GM23338 (cell line): ENCODE measurements at regions not wholly inside any gene's neighbourhood (a gene's known extent, or its start where the extent isn't known, plus 50 kb on each side); places are given as distances from the start of the nearest gene placed in this dataset.

Experiments used
- ATAC-seq: fragments of 200-7000 bp; cut with Tn5 transposase; 3 replicates; pipeline ENCODE4 v1.9.1; 2020
- DNase-seq: peaks from one replicate; pipeline ENCODE4 v3.0.0-alpha.2; 2015; ENCODE audit warnings: low spot score
- H2AFZ ChIP-seq: fragments of 200-600 bp; sonication (generic); 2 replicates; pipeline ENCODE4 v1.8.0; 2016; ENCODE audit warnings: antibody characterized with exemption, mild to moderate bottlenecking, moderate library complexity
- H3F3A ChIP-seq: fragments of 200-600 bp; sonication (generic); replicated peaks from 2 replicates; pipeline ENCODE4 v1.8.0; 2017; ENCODE audit warnings: antibody characterized with exemption, mixed run types, low read depth
- H3K27ac ChIP-seq: fragments of 200-600 bp; sonication (generic); 2 replicates; pipeline ENCODE4 v1.6.1; 2016; ENCODE audit warnings: low read depth
- H3K27me3 ChIP-seq: fragments of 200-600 bp; sonication (generic); 2 replicates; pipeline ENCODE4 v1.8.0; 2016; ENCODE audit warnings: mild to moderate bottlenecking, mixed run types, moderate library complexity; ENCODE audit not compliant: insufficient read depth
- H3K36me3 ChIP-seq: fragments of 200-600 bp; sonication (generic); 2 replicates; pipeline ENCODE4 v1.8.0; 2016; ENCODE audit warnings: mild to moderate bottlenecking; ENCODE audit not compliant: insufficient read depth
- H3K4me1 ChIP-seq: fragments of 200-600 bp; sonication (generic); 2 replicates; pipeline ENCODE4 v1.8.0; 2016; ENCODE audit warnings: mild to moderate bottlenecking, moderate library complexity; ENCODE audit not compliant: insufficient read depth
- H3K4me2 ChIP-seq: fragments of 200-600 bp; sonication (generic); 2 replicates; pipeline ENCODE4 v1.7.1; 2017; ENCODE audit warnings: mixed run types
- H3K4me3 ChIP-seq: fragments of 200-600 bp; sonication (generic); 2 replicates; pipeline ENCODE4 v1.6.1; 2016; ENCODE audit warnings: mixed run types
- H3K79me2 ChIP-seq: fragments of 200-600 bp; sonication (generic); replicated peaks from 2 replicates; pipeline ENCODE4 v1.8.0; 2017; ENCODE audit warnings: mild to moderate bottlenecking; ENCODE audit not compliant: insufficient read depth
- H3K9me2 ChIP-seq: fragments of 200-600 bp; sonication (generic); 2 replicates; pipeline ENCODE4 v1.8.0; 2017; ENCODE audit not compliant: insufficient read depth
- H4K20me1 ChIP-seq: fragments of 200-600 bp; sonication (generic); replicated peaks from 2 replicates; pipeline ENCODE4 v1.8.0; 2017; ENCODE audit warnings: mild to moderate bottlenecking; ENCODE audit not compliant: insufficient read depth
- H3K27ac Mint-ChIP-seq: 2 replicates; pipeline ENCODE4 v1.8.0; 2020; ENCODE audit warnings: inconsistent platforms, mild to moderate bottlenecking, moderate library complexity, mixed read lengths
- H3K27me3 Mint-ChIP-seq: 3 replicates; pipeline ENCODE4 v1.8.0; 2022; ENCODE audit warnings: low read depth, mild to moderate bottlenecking, moderate library complexity, mixed read lengths, inconsistent platforms; ENCODE audit not compliant: insufficient read depth, poor library complexity
- H3K36me3 Mint-ChIP-seq: 3 replicates; pipeline ENCODE4 v1.8.0; 2021; ENCODE audit warnings: low read depth, mild to moderate bottlenecking, inconsistent platforms, moderate library complexity, mixed read lengths
- H3K4me1 Mint-ChIP-seq: 3 replicates; pipeline ENCODE4 v1.8.0; 2020; ENCODE audit warnings: mild to moderate bottlenecking, inconsistent platforms, mixed read lengths
- H3K4me3 Mint-ChIP-seq: 3 replicates; pipeline ENCODE4 v1.8.0; 2021; ENCODE audit warnings: moderate library complexity, mild to moderate bottlenecking, inconsistent platforms, mixed read lengths
- H3K9me3 Mint-ChIP-seq: 3 replicates; pipeline ENCODE4 v1.8.0; 2020; ENCODE audit warnings: moderate library complexity, mild to moderate bottlenecking, inconsistent platforms, mixed read lengths
- CREB1 ChIP-seq: fragments of 250-450 bp; sonication (Bioruptor Pico); IDR thresholded peaks from 2 replicates; pipeline ENCODE4 v1.5.0; 2020; ENCODE audit warnings: low read depth, mild to moderate bottlenecking, moderate library complexity
- EZH2 ChIP-seq: fragments of 200-600 bp; sonication (generic); IDR thresholded peaks from one replicate; pipeline ENCODE4 v1.8.0; 2017; ENCODE audit warnings: antibody characterized with exemption, mild to moderate bottlenecking, low read depth; ENCODE audit not compliant: unreplicated experiment
- EZH2phosphoT487 ChIP-seq: fragments of 200-600 bp; sonication (generic); IDR thresholded peaks from one replicate; pipeline ENCODE4 v1.8.1; 2018; ENCODE audit warnings: antibody characterized with exemption; ENCODE audit not compliant: unreplicated experiment
- JUNB ChIP-seq: IDR thresholded peaks from one replicate; pipeline ENCODE4 v1.6.1; 2016; ENCODE audit warnings: antibody characterized with exemption; ENCODE audit not compliant: unreplicated experiment
- NANOG ChIP-seq: IDR thresholded peaks from 2 replicates; pipeline ENCODE4 v1.6.1; 2016; ENCODE audit warnings: antibody characterized with exemption, borderline replicate concordance
- POLR2AphosphoS5 ChIP-seq: IDR thresholded peaks from 2 replicates; pipeline ENCODE4 v1.6.1; 2016; ENCODE audit warnings: antibody characterized with exemption, low read depth
- REST ChIP-seq: IDR thresholded peaks from one replicate; pipeline ENCODE4 v1.6.1; 2018; ENCODE audit warnings: antibody characterized with exemption; ENCODE audit not compliant: unreplicated experiment
- STAT1 ChIP-seq: IDR thresholded peaks from one replicate; pipeline ENCODE4 v1.6.1; 2016; ENCODE audit warnings: antibody characterized with exemption; ENCODE audit not compliant: unreplicated experiment
- ZNF114 ChIP-seq: fragments of 250-450 bp; sonication (Bioruptor Pico); IDR thresholded peaks from 2 replicates; pipeline ENCODE4 v1.5.0; 2020; ENCODE audit warnings: mild to moderate bottlenecking, moderate library complexity
- ZNF331 ChIP-seq: fragments of 250-450 bp; sonication (Bioruptor Pico); IDR thresholded peaks from 2 replicates; pipeline ENCODE4 v1.5.0; 2020; ENCODE audit warnings: low read depth, mild to moderate bottlenecking, moderate library complexity
- ZNF462 ChIP-seq: fragments of 250-450 bp; sonication (Bioruptor Pico); IDR thresholded peaks from 2 replicates; pipeline ENCODE4 v1.5.0; 2020; ENCODE audit warnings: mild to moderate bottlenecking, moderate library complexity
- TF ChIP-seq, protein P1 (sequence below): IDR thresholded peaks from 2 replicates; pipeline ENCODE4 v1.6.1; 2016; ENCODE audit warnings: antibody characterized with exemption
- TF ChIP-seq, protein P2 (sequence below), 2 experiments: fragments of 200-600 bp in 1 of 2; sonication (generic) in 1 of 2; conservative IDR thresholded peaks; 2 replicates each; pipeline versions ENCODE4 v1.5.1 to v1.6.1; 2016 to 2017; ENCODE audit warnings: antibody characterized with exemption in 2 of 2, low read depth in 2 of 2, mild to moderate bottlenecking in 2 of 2, moderate library complexity in 1 of 2

GRCh38 chr4:187782286-187782824 lies 213.2 kb upstream of the ZFP42 start (continued):
- TF ChIP-seq, protein P1, sequence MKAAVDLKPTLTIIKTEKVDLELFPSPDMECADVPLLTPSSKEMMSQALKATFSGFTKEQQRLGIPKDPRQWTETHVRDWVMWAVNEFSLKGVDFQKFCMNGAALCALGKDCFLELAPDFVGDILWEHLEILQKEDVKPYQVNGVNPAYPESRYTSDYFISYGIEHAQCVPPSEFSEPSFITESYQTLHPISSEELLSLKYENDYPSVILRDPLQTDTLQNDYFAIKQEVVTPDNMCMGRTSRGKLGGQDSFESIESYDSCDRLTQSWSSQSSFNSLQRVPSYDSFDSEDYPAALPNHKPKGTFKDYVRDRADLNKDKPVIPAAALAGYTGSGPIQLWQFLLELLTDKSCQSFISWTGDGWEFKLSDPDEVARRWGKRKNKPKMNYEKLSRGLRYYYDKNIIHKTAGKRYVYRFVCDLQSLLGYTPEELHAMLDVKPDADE: no peak
- TF ChIP-seq STAT1 (no peak), NANOG (no peak), EZH2phosphoT487 (no peak), POLR2AphosphoS5 (no peak), ZNF114 (CRISPR knock-in tag) (no peak), CREB1 (CRISPR knock-in tag) (no peak), ZNF331 (no peak), JUNB (no peak)
- TF ChIP-seq, protein P2, sequence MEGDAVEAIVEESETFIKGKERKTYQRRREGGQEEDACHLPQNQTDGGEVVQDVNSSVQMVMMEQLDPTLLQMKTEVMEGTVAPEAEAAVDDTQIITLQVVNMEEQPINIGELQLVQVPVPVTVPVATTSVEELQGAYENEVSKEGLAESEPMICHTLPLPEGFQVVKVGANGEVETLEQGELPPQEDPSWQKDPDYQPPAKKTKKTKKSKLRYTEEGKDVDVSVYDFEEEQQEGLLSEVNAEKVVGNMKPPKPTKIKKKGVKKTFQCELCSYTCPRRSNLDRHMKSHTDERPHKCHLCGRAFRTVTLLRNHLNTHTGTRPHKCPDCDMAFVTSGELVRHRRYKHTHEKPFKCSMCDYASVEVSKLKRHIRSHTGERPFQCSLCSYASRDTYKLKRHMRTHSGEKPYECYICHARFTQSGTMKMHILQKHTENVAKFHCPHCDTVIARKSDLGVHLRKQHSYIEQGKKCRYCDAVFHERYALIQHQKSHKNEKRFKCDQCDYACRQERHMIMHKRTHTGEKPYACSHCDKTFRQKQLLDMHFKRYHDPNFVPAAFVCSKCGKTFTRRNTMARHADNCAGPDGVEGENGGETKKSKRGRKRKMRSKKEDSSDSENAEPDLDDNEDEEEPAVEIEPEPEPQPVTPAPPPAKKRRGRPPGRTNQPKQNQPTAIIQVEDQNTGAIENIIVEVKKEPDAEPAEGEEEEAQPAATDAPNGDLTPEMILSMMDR (conservative IDR thresholded peaks at IDR 0.05; ENCODE audit: low read depth in 2 of 2): no peak

DNA sequence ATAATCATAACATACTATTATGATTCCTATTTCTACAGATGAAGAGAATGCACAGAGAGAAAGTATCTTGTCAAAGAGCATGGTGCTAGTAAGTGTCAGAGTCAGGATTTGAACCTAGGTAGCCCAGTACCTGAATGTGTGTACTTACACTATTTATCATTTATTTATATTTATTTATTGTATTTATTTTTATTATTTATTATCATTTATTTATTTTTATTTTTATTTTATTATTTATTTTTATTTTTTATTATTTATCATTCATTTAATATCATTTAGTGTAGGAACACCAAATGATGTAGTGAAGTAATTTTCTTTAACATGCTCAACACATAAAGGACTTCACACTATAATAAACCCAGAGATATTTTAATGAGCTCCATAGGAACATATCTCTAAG lies 209.4 kb upstream of the ZFP42 start:
- Histone ChIP-seq H3K36me3 (peaks cover 5% of the 10 kb centered on the region), H4K20me1 (no peaks in the 10 kb centered on the region), H2AFZ (no peak overlapping the region), H3K9me2 (no peaks in the 10 kb centered on the region), H3K4me1 (no peaks in the 10 kb centered on the region; the same call in 1 of the 2 replicates), H3K79me2 (no peaks in the 10 kb centered on the region), H3K4me2 (no peak overlapping the region), H3K27ac (no peak overlapping the region), H3K4me3 (no peak overlapping the region), H3K27me3 (no peaks in the 10 kb centered on the region), H3F3A (no peaks in the 10 kb centered on the region)
- Mint-ChIP-seq H3K4me1 (no peaks in the 10 kb centered on the region), H3K27ac (no peak overlapping the region), H3K4me3 (no peak overlapping the region), H3K36me3 (peaks cover 16% of the 10 kb centered on the region; the same call in 2 of the 3 replicates), H3K27me3 (peaks cover 4% of the 10 kb centered on the region), H3K9me3 (peaks cover 20% of the 10 kb centered on the region; the same call in 2 of the 3 replicates)
- DNase-seq (no peak), ATAC-seq (no peak)
- TF ChIP-seq ZNF462 (CRISPR knock-in tag): no peak
- TF ChIP-seq POLR2AphosphoS5: no peak
- TF ChIP-seq EZH2: no peak
- no peak for TF ChIP-seq CREB1 (CRISPR knock-in tag)
- TF ChIP-seq REST: no peak
